Natural killer cell treated with Interleukin-12 subunit alpha and Interleukin-12 subunit beta and Interleukin-15 and Interleukin-18, amount 100 ng/mL, for 72 hours (primary cell): ENCODE measurements at regions not wholly inside any gene's neighbourhood (a gene's known extent, or its start where the extent isn't known, plus 50 kb on each side); places are given as distances from the start of the nearest gene placed in this dataset.
"Not testable (repeated sequence)": the region's sequence is repeated elsewhere in the genome, so short reads cannot be mapped to it uniquely, and the experiment has no call there.

ENCODE experiments used
- ATAC-seq, 2 donors: fragments of 150-1000 bp; cut with Tn5 transposase in 1 of 2; sonication (Bioruptor Pico), chemical (Tn5 transposase) in 1 of 2; 2 replicates each; pipeline ENCODE4 v1.10.0; 2021
- DNase-seq: peaks from one replicate; pipeline ENCODE4 v3.0.0; 2022; ENCODE audit warnings: low spot score
- H3K27ac Mint-ChIP-seq, 2 donors: 1 replicate in 1 of 2; 2 replicates in 1 of 2; pipeline ENCODE4 v1.8.0; 2022; ENCODE audit warnings: mixed read lengths in 2 of 2, mild to moderate bottlenecking in 1 of 2, moderate library complexity in 1 of 2
- H3K27me3 Mint-ChIP-seq, 2 donors: 1 replicate in 1 of 2; 2 replicates in 1 of 2; pipeline ENCODE4 v1.8.0; 2022; ENCODE audit warnings: mixed read lengths in 2 of 2
- H3K36me3 Mint-ChIP-seq: one replicate; pipeline ENCODE4 v1.8.0; 2022; ENCODE audit warnings: mixed read lengths
- H3K4me1 Mint-ChIP-seq, 2 donors: 1 replicate in 1 of 2; 2 replicates in 1 of 2; pipeline ENCODE4 v1.8.0; 2022; ENCODE audit warnings: low read depth in 2 of 2, mixed read lengths in 2 of 2, mild to moderate bottlenecking in 1 of 2
- H3K4me3 Mint-ChIP-seq: one replicate; pipeline ENCODE4 v1.8.0; 2022; ENCODE audit warnings: mixed read lengths
- H3K9me3 Mint-ChIP-seq: 2 replicates; pipeline ENCODE4 v1.8.0; 2022; ENCODE audit warnings: mixed read lengths

DNA sequence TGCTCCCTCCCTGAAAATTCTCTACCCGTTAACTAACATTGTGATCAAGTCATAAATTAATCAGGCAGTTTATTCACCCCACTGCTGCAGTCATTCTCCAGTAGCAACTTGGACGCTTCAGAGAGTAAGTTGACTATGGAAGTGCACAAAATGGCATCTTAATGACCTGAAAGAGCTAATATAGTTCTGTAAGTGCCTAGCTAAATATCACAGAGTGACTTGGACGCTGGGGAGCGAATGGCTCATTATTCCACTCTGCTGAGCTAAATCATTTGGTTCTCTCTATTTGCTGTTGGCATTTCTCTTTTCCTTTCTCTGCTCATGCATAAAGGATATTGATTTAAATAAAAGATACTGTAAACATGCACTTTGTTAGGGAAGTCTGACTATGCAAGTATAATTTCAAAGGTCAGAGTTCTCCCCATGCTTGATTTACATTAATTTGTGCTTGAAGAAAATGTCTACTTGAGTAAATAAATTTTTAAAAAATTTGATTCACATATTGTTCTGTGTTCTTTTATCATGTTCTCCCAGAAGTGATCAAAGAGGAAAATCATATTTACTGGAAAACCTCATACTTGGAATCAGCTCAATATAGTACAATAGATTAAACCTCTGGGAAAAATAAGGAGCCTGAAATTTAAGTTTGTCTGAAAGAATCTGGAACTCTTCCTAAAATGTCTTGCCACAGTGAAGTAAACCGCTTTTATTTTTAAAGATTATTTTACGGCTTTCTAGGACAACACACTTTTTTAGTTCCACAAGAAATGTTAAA lies 169.5 kb upstream of the HAPLN1 start:
- peaks cover 4% of the 10 kb centered on the region for H3K9me3 Mint-ChIP-seq
- DNase-seq (no peak), ATAC-seq (no peak)
- no peaks in the 10 kb centered on the region for H3K4me1 Mint-ChIP-seq
- no peaks in the 10 kb centered on the region for H3K27me3 Mint-ChIP-seq
- H3K4me3 Mint-ChIP-seq: no peak overlapping the region
- no peak overlapping the region for H3K27ac Mint-ChIP-seq
- H3K36me3 Mint-ChIP-seq: no peaks in the 10 kb centered on the region

DNA sequence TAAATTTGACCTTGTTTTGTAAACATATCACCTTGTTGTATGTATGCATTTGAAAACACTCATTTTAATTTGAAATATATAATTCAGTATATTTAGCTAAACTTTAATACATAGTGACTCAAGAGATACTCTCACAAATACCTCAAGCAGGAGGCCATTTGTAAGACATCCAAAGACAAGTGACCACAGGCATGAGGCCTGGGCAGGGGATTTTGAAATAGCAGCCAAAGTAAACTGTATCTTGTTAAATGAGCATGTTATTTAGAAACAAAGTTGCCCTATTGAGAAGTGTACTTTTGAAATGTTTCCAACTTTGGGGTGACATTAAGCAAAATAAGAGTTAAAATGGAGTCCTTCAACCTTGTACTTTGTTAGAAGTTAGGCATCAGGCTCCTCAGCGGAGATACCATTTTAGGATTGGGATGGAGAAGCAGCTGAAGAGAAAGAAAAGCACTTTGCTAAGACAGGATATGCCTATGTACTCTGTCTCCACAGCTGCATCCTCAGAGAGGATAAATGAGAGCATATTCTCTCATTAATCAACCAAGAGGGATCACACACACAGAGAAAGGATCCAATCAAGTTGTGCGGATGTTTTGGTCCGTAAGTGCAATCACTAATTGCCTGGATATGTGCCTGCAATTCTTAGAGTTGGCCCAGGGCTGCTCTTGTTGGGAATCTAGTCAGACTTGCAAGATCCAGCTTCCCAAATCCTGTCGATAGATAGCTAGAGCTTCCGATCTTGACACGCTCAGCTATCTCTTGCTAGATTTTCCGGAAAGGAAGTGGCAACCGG lies 157.5 kb upstream of the HAPLN1 start:
- H3K36me3 Mint-ChIP-seq: no peaks in the 10 kb centered on the region
- no peak overlapping the region for H3K27ac Mint-ChIP-seq
- H3K9me3 Mint-ChIP-seq: no peaks in the 10 kb centered on the region
- no peaks in the 10 kb centered on the region for H3K4me1 Mint-ChIP-seq
- ATAC-seq: no peak
- H3K27me3 Mint-ChIP-seq: no peaks in the 10 kb centered on the region
- H3K4me3 Mint-ChIP-seq: no peak overlapping the region
- DNase-seq: no peak

DNA sequence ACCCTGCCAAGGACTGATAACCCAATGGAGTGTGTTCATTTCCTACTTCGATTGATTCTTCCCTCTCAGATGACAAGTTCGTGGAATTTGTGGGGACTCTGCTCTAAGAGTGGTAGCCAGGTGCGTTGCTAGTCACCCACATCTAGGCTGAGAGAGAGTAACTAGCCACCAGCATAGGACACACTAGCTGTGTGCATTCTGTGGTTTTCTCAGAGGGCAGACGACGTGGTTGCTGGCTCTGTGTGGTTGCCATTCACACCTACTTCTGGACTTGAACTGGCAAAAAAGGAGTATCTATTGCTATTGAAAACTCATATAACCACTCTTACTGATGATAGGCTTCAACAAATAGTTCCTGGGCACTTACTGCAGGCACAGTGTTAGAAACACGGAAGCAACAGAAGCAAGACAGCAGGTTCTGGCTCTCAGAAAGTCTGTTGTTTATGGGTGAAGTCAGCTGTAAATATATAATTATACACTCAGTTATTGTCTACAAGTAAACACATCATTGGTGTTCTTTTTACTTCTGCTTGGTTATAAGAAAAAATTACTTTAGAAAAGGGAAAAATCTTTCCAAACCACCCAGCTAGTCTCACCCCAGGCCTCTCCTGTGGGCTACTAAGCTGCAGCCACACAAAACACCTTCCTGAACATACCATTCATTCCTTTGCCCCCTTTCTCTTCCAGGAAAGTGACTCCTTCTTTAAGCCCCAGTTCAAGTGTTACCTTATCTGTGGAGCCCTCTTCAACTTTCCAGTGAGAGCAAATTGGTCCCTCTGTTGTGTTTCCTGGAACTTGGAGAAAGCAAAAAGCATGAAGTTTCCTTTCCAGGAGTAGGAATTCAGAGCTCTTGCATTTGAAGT lies 151.1 kb upstream of the HAPLN1 start:
- Mint-ChIP-seq H3K36me3 (no peaks in the 10 kb centered on the region), H3K27ac (no peak overlapping the region), H3K27me3 (no peaks in the 10 kb centered on the region), H3K4me3 (no peak overlapping the region), H3K9me3 (peaks cover 7% of the 10 kb centered on the region), H3K4me1 (no peaks in the 10 kb centered on the region)
- no peak for ATAC-seq
- DNase-seq: no peak

DNA sequence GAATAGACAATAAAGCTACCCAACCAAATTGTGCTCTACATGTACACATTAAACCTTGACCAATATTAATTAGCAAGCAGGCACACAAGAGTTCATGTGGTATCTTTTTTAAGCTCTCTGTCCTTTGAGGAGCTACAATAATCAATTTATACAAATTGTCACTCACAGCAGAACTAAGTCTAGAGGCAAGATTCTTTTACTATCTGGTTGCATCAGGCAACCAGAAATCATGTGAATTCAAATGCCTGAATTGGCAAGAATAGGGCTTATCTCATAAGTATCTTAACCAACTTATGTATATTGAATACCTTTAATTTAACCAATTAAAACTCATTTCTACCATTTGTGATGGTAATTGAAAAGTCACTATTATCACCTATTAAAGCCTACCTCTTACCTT lies 145.5 kb upstream of the HAPLN1 start:
- Mint-ChIP-seq H3K9me3 (peaks cover 6% of the 10 kb centered on the region), H3K27me3 (no peaks in the 10 kb centered on the region), H3K27ac (no peak overlapping the region), H3K4me3 (no peak overlapping the region), H3K4me1 (no peaks in the 10 kb centered on the region), H3K36me3 (no peaks in the 10 kb centered on the region)
- no peak for ATAC-seq
- DNase-seq: no peak

DNA sequence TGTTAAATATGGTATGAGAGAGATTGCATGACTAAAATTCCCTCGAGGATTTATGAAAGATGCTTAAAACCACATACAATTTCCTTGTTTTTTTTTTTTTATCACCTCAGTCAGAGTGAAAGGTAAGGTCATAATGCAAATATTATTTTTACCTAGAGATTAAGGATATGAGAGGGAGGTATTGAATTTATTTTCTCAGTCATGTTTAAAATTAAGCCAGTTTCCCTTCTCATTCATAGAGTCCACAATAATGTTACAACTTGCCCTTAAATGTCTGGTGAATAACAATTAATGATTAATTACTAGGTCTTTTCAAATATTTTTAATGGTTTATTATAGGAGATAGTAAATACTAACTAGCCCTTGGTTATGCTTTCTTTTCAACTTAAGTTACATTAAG lies 144.9 kb upstream of the HAPLN1 start:
- peaks cover 6% of the 10 kb centered on the region for H3K9me3 Mint-ChIP-seq
- H3K27me3 Mint-ChIP-seq: no peaks in the 10 kb centered on the region
- no peaks in the 10 kb centered on the region for H3K36me3 Mint-ChIP-seq
- H3K27ac Mint-ChIP-seq: no peak overlapping the region
- no peak overlapping the region for H3K4me3 Mint-ChIP-seq
- ATAC-seq (no peak), DNase-seq (no peak)
- H3K4me1 Mint-ChIP-seq: no peaks in the 10 kb centered on the region

DNA sequence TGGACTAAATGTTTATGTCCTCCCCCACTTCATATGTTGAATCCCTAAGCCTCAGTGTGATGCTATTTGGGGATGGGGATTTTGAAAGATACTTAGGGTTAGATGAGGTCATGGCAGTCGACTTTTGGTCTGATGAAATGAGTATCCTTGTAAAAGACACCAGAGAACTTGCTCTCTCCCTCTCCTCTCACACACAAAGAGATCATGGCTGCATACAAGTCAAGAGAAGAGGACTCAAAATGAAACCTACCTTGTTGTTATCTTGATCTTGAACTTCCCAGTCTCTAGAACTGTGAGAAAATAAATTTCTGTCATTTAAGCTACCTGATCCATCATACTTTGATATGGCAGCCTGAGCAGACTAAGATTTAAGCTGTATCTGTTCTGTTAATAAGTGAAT lies 144.0 kb upstream of the HAPLN1 start:
- no peaks in the 10 kb centered on the region for H3K4me1 Mint-ChIP-seq
- ATAC-seq (no peak), DNase-seq (no peak)
- no peak overlapping the region for H3K27ac Mint-ChIP-seq
- H3K9me3 Mint-ChIP-seq: peaks cover 6% of the 10 kb centered on the region
- H3K27me3 Mint-ChIP-seq: no peaks in the 10 kb centered on the region
- no peaks in the 10 kb centered on the region for H3K36me3 Mint-ChIP-seq
- no peak overlapping the region for H3K4me3 Mint-ChIP-seq

DNA sequence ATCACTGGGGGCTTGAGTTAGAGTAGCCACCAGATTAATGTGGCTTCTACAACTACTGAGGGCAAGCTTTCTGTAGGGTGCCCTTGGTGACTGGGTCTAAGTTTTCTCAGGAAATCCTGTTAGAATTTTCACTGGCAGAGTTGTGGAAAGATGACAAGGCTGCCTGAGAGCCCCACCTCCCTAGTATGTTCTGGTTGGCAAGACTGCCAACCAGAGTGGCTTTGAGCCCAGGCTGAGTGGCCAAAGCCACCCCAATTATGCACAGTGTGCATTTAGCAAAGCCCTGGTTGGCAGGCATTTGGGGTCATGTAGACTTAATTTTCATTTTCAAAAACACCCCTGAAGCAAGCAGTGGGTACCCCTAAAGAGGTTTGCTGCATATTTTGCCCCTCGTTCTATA lies 136.7 kb upstream of the HAPLN1 start:
- no peaks in the 10 kb centered on the region for H3K27me3 Mint-ChIP-seq
- peaks cover under 1% of the 10 kb centered on the region for H3K9me3 Mint-ChIP-seq
- no peaks in the 10 kb centered on the region for H3K36me3 Mint-ChIP-seq
- H3K4me3 Mint-ChIP-seq: no peak overlapping the region
- no peak overlapping the region for H3K27ac Mint-ChIP-seq
- no peaks in the 10 kb centered on the region for H3K4me1 Mint-ChIP-seq
- no peak for DNase-seq
- no peak for ATAC-seq

DNA sequence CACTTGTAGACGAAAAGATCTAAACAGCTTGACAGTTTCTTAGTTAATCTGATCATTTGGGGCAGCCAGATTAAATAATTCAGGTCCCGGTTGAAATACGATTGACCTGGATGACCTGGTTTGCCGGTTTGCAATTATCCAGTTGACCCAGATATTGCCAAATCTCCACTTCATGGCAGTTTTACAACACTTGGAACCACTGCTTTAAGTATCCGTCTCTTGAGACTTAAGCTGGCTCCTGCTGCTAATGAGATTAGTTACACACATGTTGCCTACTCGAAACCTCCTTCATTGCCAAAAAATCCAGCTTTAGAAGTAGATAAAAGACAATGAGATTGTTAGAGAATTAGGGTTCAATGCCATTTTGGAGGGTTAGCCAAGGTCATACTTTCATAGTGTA lies 136.2 kb upstream of the HAPLN1 start:
- no peak for DNase-seq
- Mint-ChIP-seq H3K4me1 (no peaks in the 10 kb centered on the region), H3K9me3 (peaks cover 2% of the 10 kb centered on the region)

DNA sequence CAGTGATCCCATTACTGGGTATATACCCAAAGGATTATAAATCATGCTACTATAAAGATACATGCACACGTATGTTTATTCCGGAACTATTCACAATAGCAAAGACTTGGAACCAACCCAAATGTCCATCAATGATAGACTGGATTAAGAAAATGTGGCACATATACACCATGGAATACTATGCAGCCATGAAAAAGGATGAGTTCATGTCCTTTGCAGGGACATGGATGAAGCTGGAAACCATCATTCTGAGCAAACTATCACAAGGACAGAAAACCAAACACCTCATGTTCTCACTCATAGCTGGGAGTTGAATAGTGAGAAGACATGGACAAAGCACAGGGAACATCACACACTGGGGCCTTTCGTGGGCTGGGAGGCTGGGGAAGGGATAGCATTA lies 129.8 kb upstream of the HAPLN1 start:
- H3K4me3 Mint-ChIP-seq, H3K4me1 Mint-ChIP-seq, DNase-seq, ATAC-seq, H3K36me3 Mint-ChIP-seq, H3K27ac Mint-ChIP-seq, H3K27me3 Mint-ChIP-seq: not testable (repeated sequence)
- H3K9me3 Mint-ChIP-seq: peaks cover 12% of the 10 kb centered on the region

More for the DNA sequence above, 136.2 kb upstream of the HAPLN1 start:
- Mint-ChIP-seq H3K36me3 (no peaks in the 10 kb centered on the region), H3K27me3 (no peaks in the 10 kb centered on the region), H3K27ac (no peak overlapping the region), H3K4me3 (no peak overlapping the region)
- no peak for ATAC-seq

DNA sequence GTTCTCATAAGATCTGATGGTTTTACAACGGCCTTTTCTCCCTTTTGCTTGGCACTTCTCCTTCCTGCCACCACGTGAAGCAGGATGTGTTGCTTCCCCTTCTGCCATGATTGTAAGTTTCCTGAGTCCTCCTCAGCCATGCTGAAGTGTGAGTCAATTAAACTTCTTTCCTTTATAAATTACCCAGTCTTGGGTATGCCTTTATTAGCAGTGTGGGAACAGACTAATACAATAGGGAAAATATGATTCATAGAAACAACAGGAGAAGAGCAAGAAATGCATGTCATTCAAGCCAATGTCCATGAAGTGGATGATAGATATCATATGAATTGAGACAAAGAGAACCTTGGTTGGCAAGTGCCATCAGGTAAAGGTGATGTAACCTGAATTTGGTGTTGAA lies 128.3 kb upstream of the HAPLN1 start:
- Mint-ChIP-seq H3K27me3 (no peaks in the 10 kb centered on the region), H3K4me3 (no peak overlapping the region), H3K9me3 (peaks cover 12% of the 10 kb centered on the region), H3K27ac (no peak overlapping the region), H3K36me3 (peaks cover 4% of the 10 kb centered on the region), H3K4me1 (peaks cover 0 to 3% of the 10 kb centered on the region in 2 donors)
- no peak for DNase-seq
- ATAC-seq: no peak

DNA sequence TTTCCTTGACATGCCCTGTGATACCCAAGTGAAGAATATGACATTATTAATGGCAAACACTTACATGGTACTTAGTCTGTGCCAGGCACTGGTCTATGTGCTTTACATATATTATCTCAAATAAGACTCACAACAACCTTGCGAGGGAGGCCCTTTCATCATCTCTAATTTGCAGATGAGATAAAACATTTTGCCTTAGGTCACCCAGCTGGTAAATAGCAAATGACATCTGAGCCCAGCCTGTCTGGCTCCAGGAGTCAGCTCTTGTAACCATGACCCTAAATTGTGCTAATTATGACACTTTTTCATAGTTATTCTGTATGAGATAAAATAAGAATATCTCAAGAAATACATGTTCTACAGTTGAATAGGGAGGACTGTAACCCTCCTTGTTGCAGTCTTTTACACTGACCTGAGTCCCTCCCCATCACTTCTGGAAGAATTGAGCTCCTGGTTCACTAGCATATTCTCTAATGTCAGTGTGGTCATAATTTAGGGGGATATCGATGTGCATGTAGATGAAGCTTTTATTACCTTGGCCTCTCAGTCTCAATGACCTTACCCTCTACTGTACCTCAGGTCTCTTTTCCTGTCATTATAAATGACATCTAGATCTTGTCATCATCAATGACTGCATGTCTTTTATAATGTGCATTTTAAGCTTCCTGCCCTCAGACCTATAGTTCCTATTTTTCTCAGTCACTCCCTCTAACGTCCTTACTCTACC lies 126.1 kb upstream of the HAPLN1 start:
- no peak for ATAC-seq
- H3K27me3 Mint-ChIP-seq: no peaks in the 10 kb centered on the region
- H3K36me3 Mint-ChIP-seq: peaks cover 4% of the 10 kb centered on the region
- peaks cover 0 to 3% of the 10 kb centered on the region in 2 donors for H3K4me1 Mint-ChIP-seq
- no peak overlapping the region for H3K27ac Mint-ChIP-seq
- H3K9me3 Mint-ChIP-seq: peaks cover 14% of the 10 kb centered on the region
- DNase-seq: no peak
- no peak overlapping the region for H3K4me3 Mint-ChIP-seq

DNA sequence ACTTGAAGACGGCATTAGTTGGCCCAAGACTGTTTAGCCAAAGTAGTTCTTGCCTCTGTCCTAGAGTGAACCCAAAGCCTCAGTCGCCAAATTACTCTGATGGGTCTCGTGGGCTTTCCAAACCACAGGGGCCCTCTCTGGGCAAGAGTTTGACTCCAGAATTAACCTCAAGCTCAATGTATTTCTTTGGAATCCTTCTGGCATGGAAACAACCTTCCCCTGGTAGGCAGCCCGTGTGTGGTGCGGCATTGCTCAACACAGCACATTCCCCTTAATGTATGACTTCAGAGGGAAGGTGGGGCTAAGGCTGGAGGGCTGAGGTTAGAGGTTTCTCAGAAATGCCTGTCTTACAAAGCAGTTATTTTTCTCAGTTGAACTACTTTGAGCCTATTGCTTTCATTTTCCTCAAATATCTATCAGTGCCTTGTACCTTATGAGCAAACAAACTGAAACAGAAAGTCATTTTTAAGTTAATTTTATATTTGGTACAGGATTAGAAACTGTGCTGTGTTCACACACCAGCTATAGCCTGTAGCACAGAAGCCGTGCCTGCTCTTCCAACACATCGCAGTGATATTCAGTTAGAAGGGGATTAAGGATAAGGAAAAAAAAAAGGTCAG lies 123.9 kb upstream of the HAPLN1 start:
- no peak for DNase-seq
- peaks cover 0 to 3% of the 10 kb centered on the region in 2 donors for H3K4me1 Mint-ChIP-seq
- peak; percentile 80 to 84 for ATAC-seq
- no peaks in the 10 kb centered on the region for H3K27me3 Mint-ChIP-seq
- peaks cover 17% of the 10 kb centered on the region for H3K9me3 Mint-ChIP-seq
- peaks cover 4% of the 10 kb centered on the region for H3K36me3 Mint-ChIP-seq
- H3K27ac Mint-ChIP-seq: no peak overlapping the region
- H3K4me3 Mint-ChIP-seq: no peak overlapping the region

DNA sequence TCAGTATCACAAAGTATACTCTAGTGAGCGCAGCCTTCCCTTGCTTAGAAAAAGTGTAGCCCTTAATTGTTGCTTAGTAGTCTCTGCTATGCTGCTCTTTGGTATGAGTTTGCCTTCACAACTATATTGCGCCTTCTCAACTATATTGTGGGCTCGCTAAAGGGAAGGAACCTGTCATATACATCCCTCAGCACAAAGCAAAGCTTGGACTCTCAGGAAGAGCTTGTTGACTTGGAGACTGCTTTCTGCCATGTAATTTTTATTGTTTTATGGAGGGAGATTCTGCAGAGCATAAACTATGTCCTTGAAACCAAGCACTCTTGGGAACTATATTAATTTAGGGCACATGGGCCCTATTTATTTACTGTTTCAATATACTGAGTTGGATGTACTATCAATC lies 119.1 kb upstream of the HAPLN1 start:
- ATAC-seq: no peak
- no peak for DNase-seq
- Mint-ChIP-seq H3K4me1 (peaks cover 0 to 3% of the 10 kb centered on the region in 2 donors), H3K36me3 (no peaks in the 10 kb centered on the region), H3K9me3 (peaks cover 8% of the 10 kb centered on the region), H3K27ac (no peak overlapping the region), H3K4me3 (no peak overlapping the region), H3K27me3 (no peaks in the 10 kb centered on the region)
